ENCODE measurements at regions not wholly inside any gene's neighbourhood (a gene's known extent, or its start where the extent isn't known, plus 50 kb on each side); places are given as distances from the start of the nearest gene placed in this dataset.

GRCh38 chr19:32240316-32240715 is 105.1 kb upstream of the ZNF507 start:
- TF ChIP-seq, protein P1, sequence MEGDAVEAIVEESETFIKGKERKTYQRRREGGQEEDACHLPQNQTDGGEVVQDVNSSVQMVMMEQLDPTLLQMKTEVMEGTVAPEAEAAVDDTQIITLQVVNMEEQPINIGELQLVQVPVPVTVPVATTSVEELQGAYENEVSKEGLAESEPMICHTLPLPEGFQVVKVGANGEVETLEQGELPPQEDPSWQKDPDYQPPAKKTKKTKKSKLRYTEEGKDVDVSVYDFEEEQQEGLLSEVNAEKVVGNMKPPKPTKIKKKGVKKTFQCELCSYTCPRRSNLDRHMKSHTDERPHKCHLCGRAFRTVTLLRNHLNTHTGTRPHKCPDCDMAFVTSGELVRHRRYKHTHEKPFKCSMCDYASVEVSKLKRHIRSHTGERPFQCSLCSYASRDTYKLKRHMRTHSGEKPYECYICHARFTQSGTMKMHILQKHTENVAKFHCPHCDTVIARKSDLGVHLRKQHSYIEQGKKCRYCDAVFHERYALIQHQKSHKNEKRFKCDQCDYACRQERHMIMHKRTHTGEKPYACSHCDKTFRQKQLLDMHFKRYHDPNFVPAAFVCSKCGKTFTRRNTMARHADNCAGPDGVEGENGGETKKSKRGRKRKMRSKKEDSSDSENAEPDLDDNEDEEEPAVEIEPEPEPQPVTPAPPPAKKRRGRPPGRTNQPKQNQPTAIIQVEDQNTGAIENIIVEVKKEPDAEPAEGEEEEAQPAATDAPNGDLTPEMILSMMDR (IDR thresholded peaks at IDR 0.05; ENCODE audit: low read depth, low read length, poor library complexity, severe bottlenecking): no peak
- no peak for TF ChIP-seq EZH2phosphoT487 (IDR thresholded peaks at IDR 0.05; ENCODE audit: borderline replicate concordance, low read length)
